ENCODE measurements at regions not wholly inside any gene's neighbourhood (a gene's known extent, or its start where the extent isn't known, plus 50 kb on each side); places are given as distances from the start of the nearest gene placed in this dataset.
A peak's percentile ranks its signal among the peaks of the same experiment; 100 is the strongest.
"Not testable (repeated sequence)": the region's sequence is repeated elsewhere in the genome, so short reads cannot be mapped to it uniquely, and the experiment has no call there.

- intact Hi-C loops (cut with DNase I, micrococcal nuclease), result no loop called here
- DNase-seq (no peak), ATAC-seq (no peak)
Measured at GRCh38 chr7:17039372-17039771, 157.6 kb upstream of the AGR3 start.

- intact Hi-C loops (cut with DNase I, micrococcal nuclease), result no loop called here
- ATAC-seq (no peak), DNase-seq (no peak)
Measured at GRCh38 chr7:17040716-17041115, 158.9 kb upstream of the AGR3 start.

- intact Hi-C loops (cut with DNase I, micrococcal nuclease), result no loop called here
- DNase-seq (no peak), ATAC-seq (peak; percentile 36)
Measured at GRCh38 chr7:17041324-17041723, 159.5 kb upstream of the AGR3 start.

- DNase-seq (no peak), ATAC-seq (no peak)
- intact Hi-C loops (cut with DNase I, micrococcal nuclease), result no loop called here
Measured at GRCh38 chr7:17042211-17042610, 160.4 kb upstream of the AGR3 start.

- intact Hi-C loops (cut with DNase I, micrococcal nuclease), result no loop called here
- DNase-seq, result no peak
- ATAC-seq, result no peak
Measured at GRCh38 chr7:17043012-17043877, 161.5 kb upstream of the AGR3 start.

- intact Hi-C loops (cut with DNase I, micrococcal nuclease), result no loop called here
- no peak for DNase-seq
- no peak for ATAC-seq
Measured at GRCh38 chr7:17044396-17044795, 162.6 kb upstream of the AGR3 start.

- DNase-seq (no peak), ATAC-seq (no peak)
- intact Hi-C loops (cut with DNase I, micrococcal nuclease), result no loop called here
Measured at GRCh38 chr7:17044861-17045260, 163.1 kb upstream of the AGR3 start.

GRCh38 chr7:17046259-17046658 lies 164.5 kb upstream of the AGR3 start:
- no peak for DNase-seq
- intact Hi-C loops (cut with DNase I, micrococcal nuclease), result no loop called here
- ATAC-seq, result no peak

GRCh38 chr7:17046666-17047065 lies 164.9 kb upstream of the AGR3 start:
- intact Hi-C loops (cut with DNase I, micrococcal nuclease), result no loop called here
- ATAC-seq (no peak), DNase-seq (no peak)

- intact Hi-C loops (cut with DNase I, micrococcal nuclease); ATAC-seq; DNase-seq: not testable (repeated sequence)
Measured at GRCh38 chr7:17053164-17053563, 171.4 kb upstream of the AGR3 start.

GRCh38 chr7:17054206-17054605 lies 172.4 kb upstream of the AGR3 start:
- DNase-seq (no peak), ATAC-seq (no peak)
- intact Hi-C loops (cut with DNase I, micrococcal nuclease), result no loop called here

GRCh38 chr7:17054836-17055235 lies 173.1 kb upstream of the AGR3 start:
- intact Hi-C loops (cut with DNase I, micrococcal nuclease), result no loop called here

GRCh38 chr7:17055596-17055995 lies 173.8 kb upstream of the AGR3 start:
- no peak for DNase-seq
- no peak for ATAC-seq
- intact Hi-C loops (cut with DNase I, micrococcal nuclease), result no loop called here

More at GRCh38 chr7:17054836-17055235, 173.1 kb upstream of the AGR3 start:
- ATAC-seq (no peak), DNase-seq (no peak)

- DNase-seq, result no peak
- no peak for ATAC-seq
- intact Hi-C loops (cut with DNase I, micrococcal nuclease), result no loop called here
Measured at GRCh38 chr7:17056491-17057142, 174.8 kb upstream of the AGR3 start.

- intact Hi-C loops (cut with DNase I, micrococcal nuclease), result no loop called here
- DNase-seq (no peak), ATAC-seq (no peak)
Measured at GRCh38 chr7:17057143-17057509, 175.3 kb upstream of the AGR3 start.

GRCh38 chr7:17058568-17058967 lies 176.8 kb upstream of the AGR3 start:
- DNase-seq, result no peak
- intact Hi-C loops (cut with DNase I, micrococcal nuclease), result no loop called here
- ATAC-seq, result no peak

- ATAC-seq (no peak), DNase-seq (no peak)
- intact Hi-C loops (cut with DNase I, micrococcal nuclease), result no loop called here
Measured at GRCh38 chr7:17060051-17060450, 178.3 kb upstream of the AGR3 start.

- ATAC-seq, result no peak
- intact Hi-C loops (cut with DNase I, micrococcal nuclease), result no loop called here
- no peak for DNase-seq
Measured at GRCh38 chr7:17061443-17061842, 179.7 kb upstream of the AGR3 start.

- ATAC-seq, result no peak
- intact Hi-C loops (cut with DNase I, micrococcal nuclease), result no loop called here
Measured at GRCh38 chr7:17062151-17063044, 180.6 kb upstream of the AGR3 start.

GRCh38 chr7:17063045-17063383 lies 181.2 kb upstream of the AGR3 start:
- DNase-seq (no peak), ATAC-seq (no peak)
- intact Hi-C loops (cut with DNase I, micrococcal nuclease), result no loop called here

More at GRCh38 chr7:17062151-17063044, 180.6 kb upstream of the AGR3 start:
- no peak for DNase-seq

Data from left colon (tissue), 2 donors.